Thoracic aorta (tissue), 2 donors: ENCODE measurements at regions not wholly inside any gene's neighbourhood (a gene's known extent, or its start where the extent isn't known, plus 50 kb on each side); places are given as distances from the start of the nearest gene placed in this dataset.

Experiments used
- ATAC-seq: fragments of 150-250 bp; one replicate; pipeline ENCODE4 v1.8.0; 2017; ENCODE audit warnings: low read depth; ENCODE audit not compliant: insufficient number of reproducible peaks, low FRiP score
- DNase-seq: peaks from one replicate; pipeline ENCODE4 v3.0.0-alpha.2; 2020; ENCODE audit warnings: low spot score
- H3K27ac ChIP-seq, 2 donors: fragments of 200-600 bp; sonication (generic); 1 replicate in 1 of 2; 2 replicates in 1 of 2; pipeline ENCODE4 v1.5.1; 2016; ENCODE audit warnings: mild to moderate bottlenecking in 2 of 2, moderate library complexity in 2 of 2
- H3K27me3 ChIP-seq: fragments of 200-600 bp; sonication (generic); replicated peaks from 2 replicates; pipeline ENCODE4 v1.6.0; 2016; ENCODE audit warnings: mild to moderate bottlenecking; ENCODE audit not compliant: insufficient read depth
- H3K36me3 ChIP-seq: fragments of 200-600 bp; sonication (generic); one replicate; pipeline ENCODE4 v1.5.1; 2016
- H3K4me1 ChIP-seq, 2 donors: fragments of 200-600 bp; sonication (generic); 1 replicate in 1 of 2; 2 replicates in 1 of 2; pipeline versions ENCODE4 v1.5.1 to v1.6.0; 2016; ENCODE audit warnings: low read depth in 2 of 2, mild to moderate bottlenecking in 1 of 2; ENCODE audit not compliant: control insufficient read depth in 1 of 2
- H3K4me3 ChIP-seq: fragments of 200-600 bp; sonication (generic); 2 replicates; pipeline ENCODE4 v1.5.1; 2016; ENCODE audit warnings: mild to moderate bottlenecking
- H3K9me3 ChIP-seq: fragments of 200-600 bp; sonication (generic); 2 replicates; pipeline ENCODE4 v1.5.1; 2016
- TF ChIP-seq, protein P1 (sequence below): fragments of 200-600 bp; sonication (generic); IDR thresholded peaks from one replicate; pipeline ENCODE4 v1.5.1; 2019; ENCODE audit warnings: antibody characterized with exemption

GRCh38 chr19:5230730-5231555, 109.7 kb downstream of the PTPRS start:
- Histone ChIP-seq H3K9me3 (no peaks in the 10 kb centered on the region), H3K4me3 (no peak overlapping the region), H3K27me3 (no peaks in the 10 kb centered on the region), H3K36me3 (no peaks in the 10 kb centered on the region), H3K4me1 (no peaks in the 10 kb centered on the region), H3K27ac (no peak overlapping the region)
- TF ChIP-seq, protein P1, sequence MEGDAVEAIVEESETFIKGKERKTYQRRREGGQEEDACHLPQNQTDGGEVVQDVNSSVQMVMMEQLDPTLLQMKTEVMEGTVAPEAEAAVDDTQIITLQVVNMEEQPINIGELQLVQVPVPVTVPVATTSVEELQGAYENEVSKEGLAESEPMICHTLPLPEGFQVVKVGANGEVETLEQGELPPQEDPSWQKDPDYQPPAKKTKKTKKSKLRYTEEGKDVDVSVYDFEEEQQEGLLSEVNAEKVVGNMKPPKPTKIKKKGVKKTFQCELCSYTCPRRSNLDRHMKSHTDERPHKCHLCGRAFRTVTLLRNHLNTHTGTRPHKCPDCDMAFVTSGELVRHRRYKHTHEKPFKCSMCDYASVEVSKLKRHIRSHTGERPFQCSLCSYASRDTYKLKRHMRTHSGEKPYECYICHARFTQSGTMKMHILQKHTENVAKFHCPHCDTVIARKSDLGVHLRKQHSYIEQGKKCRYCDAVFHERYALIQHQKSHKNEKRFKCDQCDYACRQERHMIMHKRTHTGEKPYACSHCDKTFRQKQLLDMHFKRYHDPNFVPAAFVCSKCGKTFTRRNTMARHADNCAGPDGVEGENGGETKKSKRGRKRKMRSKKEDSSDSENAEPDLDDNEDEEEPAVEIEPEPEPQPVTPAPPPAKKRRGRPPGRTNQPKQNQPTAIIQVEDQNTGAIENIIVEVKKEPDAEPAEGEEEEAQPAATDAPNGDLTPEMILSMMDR = no peak
- no peak for DNase-seq
- ATAC-seq = no peak

DNA sequence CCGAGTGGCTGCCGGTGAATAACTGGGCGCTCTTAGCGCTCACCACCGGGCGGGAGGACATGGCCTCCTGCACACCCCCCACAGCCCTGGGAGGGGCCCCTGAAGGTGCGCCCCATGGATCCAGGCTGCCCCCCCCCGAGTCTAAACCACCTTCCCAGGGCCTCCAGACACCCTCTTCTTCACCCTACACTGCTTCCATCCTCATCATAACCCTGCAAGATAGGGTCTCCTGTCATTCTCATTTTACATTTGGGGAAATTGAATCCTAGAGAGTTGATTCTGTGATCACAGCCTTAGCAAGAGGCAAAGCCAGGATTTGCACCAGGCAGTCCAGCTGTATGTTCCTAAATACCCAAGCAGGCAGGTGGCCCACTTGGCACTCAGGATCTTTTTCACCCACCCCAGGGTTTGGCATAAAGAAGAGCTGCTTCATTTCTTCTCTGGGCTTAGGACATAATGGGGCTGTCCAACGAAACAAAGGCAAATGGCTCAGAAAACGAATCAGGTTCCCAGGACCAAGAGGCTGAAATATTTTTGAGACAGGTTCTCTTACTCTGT, 110.8 kb downstream of the PTPRS start:
- TF ChIP-seq, protein P1 = no peak
- Histone ChIP-seq H3K36me3 (no peaks in the 10 kb centered on the region), H3K27me3 (no peaks in the 10 kb centered on the region), H3K27ac (no peak overlapping the region), H3K4me1 (no peaks in the 10 kb centered on the region), H3K4me3 (no peak overlapping the region), H3K9me3 (no peaks in the 10 kb centered on the region)
- no peak for DNase-seq
- ATAC-seq = no peak

DNA sequence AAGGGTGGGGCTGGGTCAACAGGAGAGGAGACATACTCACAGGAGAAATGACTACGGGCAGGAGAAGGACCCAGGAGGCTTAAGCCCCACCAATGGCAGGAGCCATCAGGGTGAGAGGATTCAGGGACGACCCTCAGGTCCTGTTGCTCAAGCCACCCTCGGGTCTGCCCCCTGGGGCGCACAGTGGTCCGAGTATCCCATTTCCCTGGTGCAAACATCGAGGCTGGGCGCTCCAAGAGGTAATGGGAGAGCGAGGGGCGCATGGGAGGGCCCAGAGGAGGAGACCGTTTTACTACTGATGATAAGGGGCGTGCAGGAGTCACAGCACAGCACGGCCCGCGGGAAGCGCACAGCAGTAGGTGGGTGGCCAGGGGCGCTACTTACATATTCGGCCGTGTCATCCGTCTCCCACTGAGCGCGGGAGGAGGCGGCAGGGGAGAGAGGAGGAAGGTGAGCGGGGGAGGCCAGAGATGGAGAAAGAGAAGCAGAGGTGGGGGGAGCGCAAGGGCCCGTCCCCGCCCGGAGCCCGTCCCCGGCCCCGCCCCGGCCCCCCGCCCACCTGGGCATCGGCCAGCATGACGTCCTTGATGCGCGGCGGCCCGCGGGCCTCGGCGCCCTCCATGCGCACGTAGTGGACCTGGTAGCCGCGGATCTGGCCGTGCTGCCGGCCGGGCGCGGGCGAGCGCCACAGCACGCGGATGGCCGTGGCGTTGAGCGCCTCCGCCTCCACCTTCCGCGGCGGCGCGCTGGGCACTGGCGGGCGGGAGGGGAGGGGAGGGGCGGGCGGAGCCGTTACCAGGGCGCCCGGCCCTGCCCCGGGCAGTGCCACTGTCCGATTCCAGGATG, 111.5 kb downstream of the PTPRS start:
- H3K9me3 ChIP-seq = no peaks in the 10 kb centered on the region
- peaks cover 5% of the 10 kb centered on the region for H3K36me3 ChIP-seq
- no peaks in the 10 kb centered on the region for H3K4me1 ChIP-seq
- DNase-seq = no peak
- H3K27me3 ChIP-seq = no peaks in the 10 kb centered on the region
- H3K4me3 ChIP-seq = no peak overlapping the region
- TF ChIP-seq, protein P1 = no peak
- ATAC-seq = no peak
- no peak overlapping the region for H3K27ac ChIP-seq

DNA sequence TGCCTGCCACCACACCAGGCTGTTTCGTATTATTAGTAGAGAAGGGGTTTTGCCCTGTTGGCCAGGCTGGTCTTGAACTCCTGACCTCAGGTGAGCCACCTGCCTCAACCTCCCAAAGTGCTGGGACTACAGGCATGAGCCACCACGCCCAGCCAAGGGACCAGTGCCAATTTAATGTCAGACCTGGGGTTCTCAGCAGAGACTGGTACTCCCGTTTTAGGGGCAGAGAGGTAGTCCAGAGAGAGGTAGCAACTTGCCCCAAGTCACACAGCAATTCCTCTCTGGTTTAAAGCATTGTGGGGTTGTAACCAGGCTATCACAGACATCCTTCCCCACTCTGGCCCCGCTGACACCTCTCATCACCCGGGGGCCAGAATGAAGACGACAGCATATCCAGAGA, 112.1 kb downstream of the PTPRS start:
- TF ChIP-seq, protein P1 = no peak
- H3K4me1 ChIP-seq = no peaks in the 10 kb centered on the region
- H3K36me3 ChIP-seq = peaks cover 6% of the 10 kb centered on the region
- no peaks in the 10 kb centered on the region for H3K27me3 ChIP-seq
- H3K27ac ChIP-seq = no peak overlapping the region
- no peak overlapping the region for H3K4me3 ChIP-seq
- DNase-seq = no peak
- no peak for ATAC-seq
- no peaks in the 10 kb centered on the region for H3K9me3 ChIP-seq
